Astrocyte (in vitro differentiated cells and primary cell): ENCODE measurements at regions not wholly inside any gene's neighbourhood (a gene's known extent, or its start where the extent isn't known, plus 50 kb on each side); places are given as distances from the start of the nearest gene placed in this dataset.

Experiments used
- EZH2 ChIP-seq: IDR thresholded peaks from 2 replicates; pipeline ENCODE4 v1.6.1; 2012; ENCODE audit warnings: mild to moderate bottlenecking, low read length, inconsistent platforms; ENCODE audit not compliant: insufficient read depth
- TF ChIP-seq, protein P1 (sequence below): IDR thresholded peaks from 2 replicates; pipeline ENCODE4 v1.5.1; 2011; ENCODE audit warnings: low read depth, mild to moderate bottlenecking, inconsistent platforms, low read length, moderate library complexity; ENCODE audit not compliant: insufficient read depth

DNA sequence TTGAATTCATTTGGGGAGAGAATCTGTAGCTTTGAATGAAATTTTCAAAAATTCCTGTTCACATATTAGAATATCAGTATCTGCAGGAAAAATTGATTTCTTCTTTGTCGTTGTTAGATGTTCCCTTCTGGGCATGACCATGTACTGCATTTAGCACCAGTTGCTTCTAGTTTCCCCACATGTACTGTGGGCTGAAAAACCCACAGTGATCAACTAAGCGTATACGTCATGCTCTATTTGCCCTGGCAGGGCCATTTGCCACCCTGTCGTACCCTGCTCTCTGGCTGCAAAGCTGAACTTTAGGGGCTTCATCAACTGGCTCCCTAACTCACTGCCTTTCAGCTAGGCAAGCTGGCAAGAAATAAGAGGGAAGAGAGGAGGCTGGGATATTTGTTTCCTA is 340.7 kb upstream of the TSHZ2 start:
- TF ChIP-seq, protein P1, sequence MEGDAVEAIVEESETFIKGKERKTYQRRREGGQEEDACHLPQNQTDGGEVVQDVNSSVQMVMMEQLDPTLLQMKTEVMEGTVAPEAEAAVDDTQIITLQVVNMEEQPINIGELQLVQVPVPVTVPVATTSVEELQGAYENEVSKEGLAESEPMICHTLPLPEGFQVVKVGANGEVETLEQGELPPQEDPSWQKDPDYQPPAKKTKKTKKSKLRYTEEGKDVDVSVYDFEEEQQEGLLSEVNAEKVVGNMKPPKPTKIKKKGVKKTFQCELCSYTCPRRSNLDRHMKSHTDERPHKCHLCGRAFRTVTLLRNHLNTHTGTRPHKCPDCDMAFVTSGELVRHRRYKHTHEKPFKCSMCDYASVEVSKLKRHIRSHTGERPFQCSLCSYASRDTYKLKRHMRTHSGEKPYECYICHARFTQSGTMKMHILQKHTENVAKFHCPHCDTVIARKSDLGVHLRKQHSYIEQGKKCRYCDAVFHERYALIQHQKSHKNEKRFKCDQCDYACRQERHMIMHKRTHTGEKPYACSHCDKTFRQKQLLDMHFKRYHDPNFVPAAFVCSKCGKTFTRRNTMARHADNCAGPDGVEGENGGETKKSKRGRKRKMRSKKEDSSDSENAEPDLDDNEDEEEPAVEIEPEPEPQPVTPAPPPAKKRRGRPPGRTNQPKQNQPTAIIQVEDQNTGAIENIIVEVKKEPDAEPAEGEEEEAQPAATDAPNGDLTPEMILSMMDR: no peak
- TF ChIP-seq EZH2: no peak
